ENCODE measurements at regions not wholly inside any gene's neighbourhood (a gene's known extent, or its start where the extent isn't known, plus 50 kb on each side); places are given as distances from the start of the nearest gene placed in this dataset.

- H3K4me3 ChIP-seq (ENCODE audit: low read depth, low read length): no peak overlapping the region
- TF ChIP-seq, protein P1, sequence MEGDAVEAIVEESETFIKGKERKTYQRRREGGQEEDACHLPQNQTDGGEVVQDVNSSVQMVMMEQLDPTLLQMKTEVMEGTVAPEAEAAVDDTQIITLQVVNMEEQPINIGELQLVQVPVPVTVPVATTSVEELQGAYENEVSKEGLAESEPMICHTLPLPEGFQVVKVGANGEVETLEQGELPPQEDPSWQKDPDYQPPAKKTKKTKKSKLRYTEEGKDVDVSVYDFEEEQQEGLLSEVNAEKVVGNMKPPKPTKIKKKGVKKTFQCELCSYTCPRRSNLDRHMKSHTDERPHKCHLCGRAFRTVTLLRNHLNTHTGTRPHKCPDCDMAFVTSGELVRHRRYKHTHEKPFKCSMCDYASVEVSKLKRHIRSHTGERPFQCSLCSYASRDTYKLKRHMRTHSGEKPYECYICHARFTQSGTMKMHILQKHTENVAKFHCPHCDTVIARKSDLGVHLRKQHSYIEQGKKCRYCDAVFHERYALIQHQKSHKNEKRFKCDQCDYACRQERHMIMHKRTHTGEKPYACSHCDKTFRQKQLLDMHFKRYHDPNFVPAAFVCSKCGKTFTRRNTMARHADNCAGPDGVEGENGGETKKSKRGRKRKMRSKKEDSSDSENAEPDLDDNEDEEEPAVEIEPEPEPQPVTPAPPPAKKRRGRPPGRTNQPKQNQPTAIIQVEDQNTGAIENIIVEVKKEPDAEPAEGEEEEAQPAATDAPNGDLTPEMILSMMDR (IDR thresholded peaks at IDR 0.05; ENCODE audit: low read depth, low read length, missing control alignments): no peak
- DNase-seq (ENCODE audit: low read depth): no peak
Observed at GRCh38 chr7:36075561-36075960, 77.5 kb upstream of the EEPD1 start.

DNA sequence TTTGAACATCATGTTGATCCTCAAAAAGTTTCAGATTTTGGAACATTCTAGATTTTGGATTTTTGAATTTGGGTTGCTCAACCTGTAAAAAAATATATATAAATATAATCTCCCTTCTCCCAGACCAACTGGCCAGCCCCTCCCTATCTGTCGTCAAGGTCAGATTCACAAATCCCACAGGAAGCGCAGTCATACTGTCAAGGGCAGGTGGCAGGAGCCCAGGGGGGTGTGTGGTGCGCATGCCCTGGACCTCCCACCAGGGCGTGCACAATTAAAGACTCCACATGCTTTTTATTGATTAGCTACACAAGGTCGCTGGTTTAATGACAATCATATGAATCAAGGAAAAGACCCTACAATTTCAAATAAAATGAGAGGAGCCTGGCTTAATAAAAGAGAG is 77.0 kb upstream of the EEPD1 start:
- DNase-seq (ENCODE audit: low read depth): no peak
- H3K4me3 ChIP-seq (ENCODE audit: low read depth, low read length): no peak overlapping the region
- TF ChIP-seq, protein P1 (IDR thresholded peaks at IDR 0.05; ENCODE audit: low read depth, low read length, missing control alignments): no peak

- TF ChIP-seq, protein P1 (IDR thresholded peaks at IDR 0.05; ENCODE audit: low read depth, low read length, missing control alignments): no peak
- no peak overlapping the region for H3K4me3 ChIP-seq (ENCODE audit: low read depth, low read length)
- no peak for DNase-seq (ENCODE audit: low read depth)
Observed at GRCh38 chr7:36078816-36079360, 74.2 kb upstream of the EEPD1 start.

DNA sequence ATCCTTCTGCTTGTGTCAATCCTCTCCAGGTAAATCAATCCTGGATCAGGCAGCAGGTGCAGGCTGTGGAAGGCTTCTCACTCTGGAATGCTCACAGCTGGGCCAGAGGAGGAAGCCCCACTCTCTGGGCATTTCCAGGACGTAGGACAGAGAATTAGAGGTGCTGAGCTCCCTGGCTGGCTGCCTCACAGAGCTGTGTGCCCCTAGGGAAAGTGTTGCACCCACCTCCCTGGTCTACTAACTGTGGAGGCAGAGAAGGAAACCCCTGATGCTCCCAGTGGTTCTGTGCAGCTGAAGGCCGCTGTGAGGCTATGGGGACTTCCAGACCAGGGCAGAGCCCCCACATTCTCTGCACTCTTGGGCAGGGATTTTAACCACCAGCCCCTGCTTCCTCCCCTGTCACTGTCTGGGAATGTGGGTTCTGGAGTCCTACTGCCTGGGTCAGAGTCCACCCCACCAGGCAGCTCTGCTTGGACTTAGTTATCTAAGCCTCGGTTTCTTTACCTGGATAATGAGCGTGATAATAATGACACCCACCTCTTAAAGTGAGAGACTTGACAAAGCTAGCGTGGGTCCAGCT is 73.5 kb upstream of the EEPD1 start:
- TF ChIP-seq, protein P1 (IDR thresholded peaks at IDR 0.05; ENCODE audit: low read depth, low read length, missing control alignments): no peak
- no peak for DNase-seq (ENCODE audit: low read depth)
- H3K4me3 ChIP-seq (ENCODE audit: low read depth, low read length): no peak overlapping the region

GRCh38 chr7:36080843-36081242 is 72.2 kb upstream of the EEPD1 start:
- H3K4me3 ChIP-seq (ENCODE audit: low read depth, low read length): no peak overlapping the region
- TF ChIP-seq, protein P1 (IDR thresholded peaks at IDR 0.05; ENCODE audit: low read depth, low read length, missing control alignments): no peak
- DNase-seq (ENCODE audit: low read depth): no peak

GRCh38 chr7:36082216-36082615 is 70.8 kb upstream of the EEPD1 start:
- TF ChIP-seq, protein P1 (IDR thresholded peaks at IDR 0.05; ENCODE audit: low read depth, low read length, missing control alignments): no peak
- H3K4me3 ChIP-seq (ENCODE audit: low read depth, low read length): no peak overlapping the region
- no peak for DNase-seq (ENCODE audit: low read depth)

DNA sequence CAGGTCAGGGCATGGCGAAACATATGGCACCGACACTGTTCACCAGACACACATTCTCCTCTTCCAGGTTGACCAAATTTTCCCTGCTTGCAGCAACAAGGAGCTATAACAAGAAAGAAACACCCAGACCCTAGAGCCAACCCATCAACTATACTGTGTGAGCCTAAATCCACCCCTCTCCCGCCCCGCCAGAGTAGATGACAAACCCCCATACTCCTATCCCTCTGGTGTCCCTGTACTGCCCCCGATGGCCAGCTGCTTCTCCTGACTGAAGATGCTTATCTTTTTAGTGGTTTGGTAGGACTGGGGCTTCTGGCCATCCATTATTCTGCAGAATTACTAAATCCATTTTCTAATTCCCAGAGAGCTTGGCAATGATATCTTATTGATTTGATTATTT is 70.1 kb upstream of the EEPD1 start:
- no peak overlapping the region for H3K4me3 ChIP-seq (ENCODE audit: low read depth, low read length)
- no peak for DNase-seq (ENCODE audit: low read depth)
- TF ChIP-seq, protein P1 (IDR thresholded peaks at IDR 0.05; ENCODE audit: low read depth, low read length, missing control alignments): no peak
